ENCODE measurements at regions not wholly inside any gene's neighbourhood (a gene's known extent, or its start where the extent isn't known, plus 50 kb on each side); places are given as distances from the start of the nearest gene placed in this dataset.

DNA sequence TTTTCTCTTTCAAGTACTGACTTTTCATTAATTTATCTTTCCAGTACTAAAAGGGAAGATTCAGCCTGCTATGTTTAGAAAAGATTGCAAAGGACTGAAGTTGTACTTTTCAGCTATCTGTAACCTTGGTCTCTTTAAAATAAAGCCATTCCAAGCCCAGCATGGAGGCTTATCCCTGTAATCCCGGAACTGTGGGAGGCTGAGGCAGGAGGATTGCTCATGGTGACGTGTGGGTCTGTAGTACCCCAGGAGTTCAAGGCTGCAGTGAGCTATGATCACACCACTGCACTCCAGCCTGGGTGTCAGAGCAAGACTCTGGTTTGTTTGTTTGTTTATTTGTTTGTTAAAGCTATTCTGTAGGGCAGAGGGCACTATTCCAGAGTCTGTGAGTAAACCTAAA is 50.6 kb upstream of the TMEM170B start:
- DNase-seq (ENCODE audit: unreplicated experiment) = no peak
- CTCF ChIA-PET = interaction anchor here (2.1 kb wide), 1 partner anchor 9 kb away, joined by 8 read pairs; no protein-coding TSS in a partner anchor
- intact Hi-C loops (cut with micrococcal nuclease) = no loop called here
- Mint-ChIP-seq H3K4me3 (ENCODE audit: unreplicated experiment) (no peak overlapping the region), H3K36me3 (ENCODE audit: insufficient read depth, unreplicated experiment) (no peaks in the 10 kb centered on the region), H3K27ac (ENCODE audit: low read depth, unreplicated experiment) (no peak overlapping the region), H3K27me3 (ENCODE audit: insufficient read depth, unreplicated experiment) (no peaks in the 10 kb centered on the region), H3K4me1 (ENCODE audit: insufficient read depth, unreplicated experiment) (no peaks in the 10 kb centered on the region), H3K9me3 (ENCODE audit: unreplicated experiment) (no peaks in the 10 kb centered on the region)
- BruUV-seq (replicated peaks) = no TSS peak
- POLR2A ChIA-PET = interaction anchor here (0.6 kb wide), 1 partner anchor 12 kb away, joined by 4 read pairs; no protein-coding TSS in a partner anchor
- TF ChIP-seq, protein P1, sequence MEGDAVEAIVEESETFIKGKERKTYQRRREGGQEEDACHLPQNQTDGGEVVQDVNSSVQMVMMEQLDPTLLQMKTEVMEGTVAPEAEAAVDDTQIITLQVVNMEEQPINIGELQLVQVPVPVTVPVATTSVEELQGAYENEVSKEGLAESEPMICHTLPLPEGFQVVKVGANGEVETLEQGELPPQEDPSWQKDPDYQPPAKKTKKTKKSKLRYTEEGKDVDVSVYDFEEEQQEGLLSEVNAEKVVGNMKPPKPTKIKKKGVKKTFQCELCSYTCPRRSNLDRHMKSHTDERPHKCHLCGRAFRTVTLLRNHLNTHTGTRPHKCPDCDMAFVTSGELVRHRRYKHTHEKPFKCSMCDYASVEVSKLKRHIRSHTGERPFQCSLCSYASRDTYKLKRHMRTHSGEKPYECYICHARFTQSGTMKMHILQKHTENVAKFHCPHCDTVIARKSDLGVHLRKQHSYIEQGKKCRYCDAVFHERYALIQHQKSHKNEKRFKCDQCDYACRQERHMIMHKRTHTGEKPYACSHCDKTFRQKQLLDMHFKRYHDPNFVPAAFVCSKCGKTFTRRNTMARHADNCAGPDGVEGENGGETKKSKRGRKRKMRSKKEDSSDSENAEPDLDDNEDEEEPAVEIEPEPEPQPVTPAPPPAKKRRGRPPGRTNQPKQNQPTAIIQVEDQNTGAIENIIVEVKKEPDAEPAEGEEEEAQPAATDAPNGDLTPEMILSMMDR (IDR thresholded peaks at IDR 0.05; ENCODE audit: unreplicated experiment) = no peak

DNA sequence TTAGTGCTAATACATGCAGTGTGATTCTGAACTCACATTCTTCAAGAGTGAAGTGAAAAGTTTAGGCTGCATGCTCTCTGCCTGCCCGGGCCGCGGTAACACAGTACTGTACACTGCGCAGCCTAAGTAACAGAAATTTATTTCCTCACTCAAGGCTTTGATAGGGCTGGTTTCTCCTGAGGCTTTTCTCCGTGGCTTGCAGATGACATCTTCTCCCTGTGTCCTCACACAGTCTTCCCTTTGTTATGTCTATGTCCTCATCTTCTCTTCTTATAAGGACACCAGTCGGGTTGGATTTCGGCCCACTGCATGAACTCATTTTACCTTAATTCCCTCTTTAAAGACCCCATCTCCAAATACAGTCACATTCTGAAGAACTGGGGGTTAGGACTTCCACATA is 51.1 kb upstream of the TMEM170B start:
- intact Hi-C loops (cut with micrococcal nuclease) = no loop called here
- TF ChIP-seq, protein P1 (IDR thresholded peaks at IDR 0.05; ENCODE audit: unreplicated experiment) = no peak
- DNase-seq (ENCODE audit: unreplicated experiment) = no peak
- CTCF ChIA-PET = interaction anchor here (2.1 kb wide), 1 partner anchor 9 kb away, joined by 8 read pairs; no protein-coding TSS in a partner anchor
- Mint-ChIP-seq H3K27ac (ENCODE audit: low read depth, unreplicated experiment) (no peak overlapping the region), H3K4me1 (ENCODE audit: insufficient read depth, unreplicated experiment) (no peaks in the 10 kb centered on the region), H3K36me3 (ENCODE audit: insufficient read depth, unreplicated experiment) (no peaks in the 10 kb centered on the region), H3K9me3 (ENCODE audit: unreplicated experiment) (no peaks in the 10 kb centered on the region), H3K27me3 (ENCODE audit: insufficient read depth, unreplicated experiment) (no peaks in the 10 kb centered on the region), H3K4me3 (ENCODE audit: unreplicated experiment) (no peak overlapping the region)
- BruUV-seq (replicated peaks) = no TSS peak
- POLR2A ChIA-PET = no interaction called here

DNA sequence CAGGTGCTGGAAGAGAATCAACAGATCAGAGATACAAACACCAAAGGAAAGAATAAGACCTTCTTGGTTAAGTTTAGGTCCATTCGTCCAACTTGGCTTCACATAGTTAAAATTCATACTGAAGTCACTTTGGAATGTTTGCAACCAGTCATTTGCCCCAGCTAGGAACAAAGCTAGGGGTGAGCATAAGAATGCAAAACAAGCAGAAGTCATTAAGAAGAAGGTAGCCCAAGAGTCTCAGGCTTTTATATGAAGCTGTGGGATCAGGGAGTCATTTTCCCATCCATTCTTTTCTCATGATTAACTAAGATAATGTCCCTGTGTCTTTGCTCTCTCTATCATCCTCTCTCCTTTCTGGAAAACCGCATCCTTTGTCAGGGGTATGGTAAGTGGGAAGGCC is 51.5 kb upstream of the TMEM170B start:
- no peak for DNase-seq (ENCODE audit: unreplicated experiment)
- Mint-ChIP-seq H3K27me3 (ENCODE audit: insufficient read depth, unreplicated experiment) (no peaks in the 10 kb centered on the region), H3K9me3 (ENCODE audit: unreplicated experiment) (no peaks in the 10 kb centered on the region), H3K4me3 (ENCODE audit: unreplicated experiment) (no peak overlapping the region), H3K27ac (ENCODE audit: low read depth, unreplicated experiment) (no peak overlapping the region), H3K4me1 (ENCODE audit: insufficient read depth, unreplicated experiment) (no peaks in the 10 kb centered on the region), H3K36me3 (ENCODE audit: insufficient read depth, unreplicated experiment) (no peaks in the 10 kb centered on the region)
- TF ChIP-seq, protein P1 (IDR thresholded peaks at IDR 0.05; ENCODE audit: unreplicated experiment) = no peak
- POLR2A ChIA-PET = interaction anchor here (0.5 kb wide), 1 partner anchor 338 kb away, joined by 3 read pairs; no protein-coding TSS in a partner anchor
- intact Hi-C loops (cut with micrococcal nuclease) = no loop called here
- CTCF ChIA-PET = interaction anchor here (1.2 to 2.1 kb wide), 2 partner anchors 9 kb away, joined by 8 to 13 read pairs; no protein-coding TSS in a partner anchor
- no TSS peak for BruUV-seq (replicated peaks)

DNA sequence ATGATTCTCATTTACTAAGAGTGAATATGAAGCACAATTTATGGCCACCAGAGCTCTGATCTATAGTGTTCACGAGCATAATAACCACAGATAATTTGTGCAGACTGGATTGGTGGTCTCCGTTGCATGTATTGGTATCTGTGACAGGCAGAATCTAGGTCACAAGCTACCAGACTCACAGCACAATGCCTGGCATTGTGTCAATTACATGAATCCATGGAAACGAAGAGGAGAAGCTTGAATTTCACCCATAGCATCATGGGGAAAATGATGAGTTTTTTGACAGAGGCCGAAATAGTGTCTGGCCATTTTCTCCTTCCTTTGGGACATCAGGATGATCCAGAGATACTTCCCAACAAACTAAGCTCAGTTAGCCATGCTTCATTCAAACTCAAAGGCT is 52.3 kb upstream of the TMEM170B start:
- POLR2A ChIA-PET = no interaction called here
- H3K27me3 Mint-ChIP-seq (ENCODE audit: insufficient read depth, unreplicated experiment) = no peaks in the 10 kb centered on the region
- no TSS peak for BruUV-seq (replicated peaks)
- H3K4me3 Mint-ChIP-seq (ENCODE audit: unreplicated experiment) = no peak overlapping the region
- no peaks in the 10 kb centered on the region for H3K9me3 Mint-ChIP-seq (ENCODE audit: unreplicated experiment)
- no peak for DNase-seq (ENCODE audit: unreplicated experiment)
- intact Hi-C loops (cut with micrococcal nuclease) = no loop called here
- TF ChIP-seq, protein P1 (IDR thresholded peaks at IDR 0.05; ENCODE audit: unreplicated experiment) = no peak
- no peaks in the 10 kb centered on the region for H3K36me3 Mint-ChIP-seq (ENCODE audit: insufficient read depth, unreplicated experiment)
- no peak overlapping the region for H3K27ac Mint-ChIP-seq (ENCODE audit: low read depth, unreplicated experiment)
- CTCF ChIA-PET = interaction anchor here (0.6 to 1.2 kb wide), 5 partner anchors 10 to 392 kb away, joined by 3 to 13 read pairs (median 3); no protein-coding TSS in a partner anchor
- H3K4me1 Mint-ChIP-seq (ENCODE audit: insufficient read depth, unreplicated experiment) = no peaks in the 10 kb centered on the region
